ENCODE measurements at regions not wholly inside any gene's neighbourhood (a gene's known extent, or its start where the extent isn't known, plus 50 kb on each side); places are given as distances from the start of the nearest gene placed in this dataset.

DNA sequence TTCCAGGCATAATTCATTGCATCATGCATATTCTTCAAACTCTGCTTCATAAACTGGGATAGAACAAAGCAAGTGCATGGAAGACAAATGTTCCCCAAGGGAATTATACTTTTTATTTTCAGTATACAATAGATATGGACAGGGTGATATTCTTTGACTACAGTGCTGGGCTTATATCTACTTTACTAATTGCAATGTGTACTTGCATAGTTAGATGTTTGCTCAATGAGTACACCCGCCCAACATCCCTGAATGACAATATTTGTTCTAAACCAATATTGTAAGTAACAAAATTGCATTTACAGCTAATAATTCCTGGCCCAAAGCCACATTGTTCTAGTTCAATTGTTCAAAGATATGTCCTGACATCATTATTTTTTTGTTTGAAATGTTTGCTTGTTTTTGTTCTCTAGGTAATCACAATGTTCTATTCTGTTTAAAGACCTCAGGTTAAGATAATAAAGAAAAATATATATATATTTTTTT lies 171.4 kb downstream of the PTN start:
- DNase-seq = no peak

DNA sequence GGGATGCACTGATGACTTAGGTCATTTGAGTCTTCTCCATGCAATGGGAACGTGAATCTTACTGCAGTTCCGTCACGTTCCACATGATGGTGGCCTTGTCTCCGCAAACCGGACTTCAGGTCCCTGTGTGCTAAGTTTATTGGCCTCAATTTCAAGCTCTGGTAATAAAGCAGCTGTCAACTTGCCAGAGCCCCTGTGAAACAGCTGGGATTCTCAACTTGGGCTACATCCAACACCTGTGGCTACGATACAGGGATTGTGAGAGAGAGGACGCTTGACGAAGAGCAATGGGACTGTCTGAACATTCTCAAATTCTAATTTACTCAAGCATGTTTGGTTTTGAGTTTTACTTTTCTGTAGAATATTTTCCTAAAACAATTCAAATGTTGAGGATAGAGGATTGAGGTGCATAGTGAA lies 174.2 kb downstream of the PTN start:
- peak; percentile 53 for DNase-seq

DNA sequence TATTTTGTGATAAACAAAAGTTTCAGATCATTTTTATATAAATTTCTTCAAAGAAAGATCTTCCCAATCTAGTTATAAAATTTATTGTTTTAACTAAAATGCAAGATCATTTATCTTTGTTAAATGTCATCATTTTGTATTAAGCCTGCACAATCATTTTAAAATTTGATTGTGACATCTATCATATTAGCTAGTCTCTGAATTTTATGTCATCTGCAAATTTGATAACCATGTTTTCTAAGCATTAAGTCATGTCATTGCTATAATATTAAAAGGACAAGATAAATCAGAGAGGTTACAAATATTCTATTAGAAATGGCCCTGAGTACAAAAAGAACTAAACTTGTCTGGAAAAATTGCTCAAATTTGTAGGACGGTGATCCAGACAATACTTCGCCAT lies 175.9 kb downstream of the PTN start:
- DNase-seq = no peak

DNA sequence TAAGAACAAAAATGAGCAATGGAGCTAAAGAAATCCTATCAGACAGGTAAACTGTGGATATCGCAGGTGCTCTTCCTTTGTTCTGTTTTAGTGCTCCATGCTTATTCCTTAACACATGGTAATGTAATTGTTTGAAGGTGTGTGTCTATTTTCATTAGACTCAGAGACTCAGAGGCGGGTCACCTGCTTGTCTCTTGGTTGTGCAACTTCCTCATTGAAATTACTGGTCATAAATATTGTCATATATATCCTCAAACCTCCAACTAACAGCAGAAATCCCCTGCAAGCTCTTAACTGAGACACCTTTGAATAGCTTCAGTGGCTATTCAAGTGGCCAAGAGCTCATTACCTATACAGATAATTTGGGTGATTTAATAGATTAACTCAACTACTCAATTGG lies 177.2 kb downstream of the PTN start:
- no peak for DNase-seq

DNA sequence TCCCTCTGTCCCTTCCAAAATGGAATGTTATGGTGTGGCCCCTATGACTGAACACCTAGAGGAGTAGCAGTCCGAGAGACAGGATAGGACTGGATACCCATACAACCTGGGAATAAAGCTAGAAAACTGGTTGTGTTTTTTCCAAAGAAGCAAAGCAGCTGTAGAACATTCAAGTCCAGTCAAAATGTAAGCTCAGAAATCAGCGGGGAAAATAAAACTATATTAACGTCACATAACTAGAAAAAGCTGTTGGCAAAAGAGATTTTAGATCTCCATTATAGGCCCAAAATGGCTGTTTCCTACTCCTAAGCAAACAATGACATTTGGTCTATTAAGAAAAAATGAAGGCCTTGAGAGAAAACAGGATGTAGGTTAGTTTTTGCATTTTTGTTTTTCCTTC lies 177.7 kb downstream of the PTN start:
- no peak for DNase-seq

- DNase-seq = no peak
Measured at GRCh38 chr7:137165241-137165640, 178.3 kb downstream of the PTN start.

- no peak for DNase-seq
Measured at GRCh38 chr7:137164251-137164650, 179.3 kb downstream of the PTN start.

DNA sequence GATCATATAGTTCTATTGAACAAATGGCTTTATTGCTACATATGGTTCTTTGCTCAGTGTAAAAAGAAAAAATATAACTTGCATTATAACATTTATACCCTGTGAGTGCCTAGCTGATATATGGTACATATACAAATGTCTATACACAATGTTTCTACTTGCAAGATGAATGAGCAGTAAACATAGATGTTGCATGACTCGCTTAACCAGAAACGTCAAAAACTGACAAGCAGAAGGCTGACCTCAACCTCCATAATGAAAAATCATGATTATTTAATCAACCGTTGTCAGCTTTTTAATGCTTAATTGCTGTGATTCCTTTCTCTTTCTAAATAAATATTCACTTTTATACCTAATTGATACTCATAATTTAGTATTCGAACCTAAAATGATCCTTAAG lies 183.3 kb downstream of the PTN start:
- DNase-seq = no peak

DNA sequence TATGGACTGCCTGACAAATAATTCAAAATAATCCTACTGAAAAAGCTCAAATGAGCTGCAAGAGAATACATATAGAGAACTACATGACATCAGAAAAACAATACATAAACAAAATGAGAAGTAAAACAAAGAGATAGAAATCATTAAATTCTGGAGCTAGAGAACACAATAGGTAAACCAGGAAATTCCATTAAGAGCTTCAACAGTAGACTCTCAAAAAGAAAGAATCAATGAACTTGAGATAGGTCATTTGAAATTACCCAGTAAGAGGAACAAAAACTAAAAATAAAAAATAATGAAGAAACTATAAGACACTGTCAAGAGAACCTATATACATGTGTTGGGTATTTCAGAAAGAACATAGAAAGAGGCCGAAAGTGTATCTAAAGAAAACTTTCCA lies 186.3 kb downstream of the PTN start:
- no peak for DNase-seq

DNA sequence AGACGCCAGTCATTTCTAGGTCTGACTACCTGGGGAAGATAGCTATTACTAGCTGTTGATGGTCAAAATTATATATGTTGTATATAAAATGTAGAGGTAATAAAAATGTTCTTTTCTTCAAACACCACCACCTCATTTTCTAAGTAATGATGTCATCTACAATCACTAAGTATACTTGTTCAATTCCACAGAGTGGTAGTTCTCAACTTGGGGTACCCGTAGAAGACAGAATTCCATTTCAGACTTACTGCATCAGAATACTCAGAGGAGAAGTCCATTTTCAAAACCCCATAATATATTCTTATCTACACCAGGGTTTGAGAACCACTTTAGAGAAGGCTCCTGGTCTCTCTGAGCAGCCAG lies 191.9 kb downstream of the PTN start:
- no peak for DNase-seq

DNA sequence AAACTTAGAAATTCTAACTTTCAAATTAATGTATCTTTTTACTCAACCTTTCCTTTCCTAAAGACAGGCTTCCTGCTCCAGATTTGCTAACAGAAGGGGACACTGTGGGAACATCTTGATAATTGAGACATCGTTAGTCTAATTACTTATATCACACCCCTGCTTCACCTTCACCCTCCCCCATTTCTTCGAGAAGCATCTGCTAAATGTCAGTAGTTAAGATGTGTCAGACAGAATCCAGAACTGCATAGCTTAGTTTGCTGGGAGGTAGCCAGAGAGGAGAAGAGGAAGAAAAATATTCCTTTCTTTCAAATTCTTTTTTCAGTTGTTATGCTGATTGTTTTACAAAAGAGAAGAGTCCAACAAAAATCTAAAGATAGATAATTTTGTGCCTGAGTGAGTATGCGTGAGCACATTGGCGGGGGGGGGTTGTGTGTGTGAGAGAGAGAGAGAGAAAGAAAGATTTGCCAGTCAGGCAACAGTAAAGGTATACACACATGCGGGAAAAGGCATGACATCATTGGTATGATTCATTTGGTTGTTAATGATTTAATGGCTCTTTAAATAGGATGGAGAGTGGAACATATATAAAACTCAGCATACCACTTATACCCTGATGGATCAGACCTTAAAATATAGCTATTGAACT lies 192.4 kb downstream of the PTN start:
- DNase-seq = no peak

DNA sequence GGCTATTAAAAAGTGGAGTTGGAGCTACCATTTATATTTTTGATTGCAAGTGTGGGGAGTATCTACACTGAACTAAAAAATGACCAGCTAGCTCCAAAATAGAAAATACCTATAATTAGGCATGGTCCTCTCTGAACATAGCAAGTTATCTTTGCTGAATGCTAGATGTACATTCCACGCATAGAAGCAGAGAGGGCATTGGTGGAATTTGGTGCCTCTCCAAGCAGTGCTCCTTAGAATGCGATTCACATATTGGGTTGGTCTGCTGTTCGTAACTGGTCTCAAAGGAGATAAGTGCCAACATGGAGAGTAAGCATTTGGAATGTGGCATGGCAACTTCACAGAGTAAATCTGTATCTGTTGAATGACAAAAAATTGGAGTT lies 196.2 kb downstream of the PTN start:
- no peak for DNase-seq

GRCh38 chr7:137146552-137147337 lies 196.8 kb downstream of the PTN start:
- no peak for DNase-seq

- DNase-seq = no peak
Measured at GRCh38 chr7:137146012-137146455, 197.5 kb downstream of the PTN start.

DNA sequence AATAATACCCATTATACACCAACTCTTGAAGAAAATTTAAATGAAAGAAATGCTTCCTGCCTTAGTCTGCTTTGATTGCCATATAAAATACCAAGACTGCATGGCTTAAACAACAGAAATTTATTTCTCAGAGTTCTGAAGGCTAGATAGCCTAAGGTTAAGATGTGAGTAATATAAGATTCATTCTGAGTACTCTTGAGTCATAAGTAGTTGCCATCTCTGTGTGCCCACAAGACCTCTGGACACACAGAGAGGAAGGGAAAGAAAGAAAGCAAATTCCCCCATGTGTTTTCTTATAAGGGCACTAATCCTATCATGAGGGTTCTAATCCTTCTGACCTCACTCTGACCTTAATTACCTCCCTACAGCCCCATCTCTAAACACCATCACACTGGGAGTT lies 201.2 kb downstream of the PTN start:
- DNase-seq = no peak

DNA sequence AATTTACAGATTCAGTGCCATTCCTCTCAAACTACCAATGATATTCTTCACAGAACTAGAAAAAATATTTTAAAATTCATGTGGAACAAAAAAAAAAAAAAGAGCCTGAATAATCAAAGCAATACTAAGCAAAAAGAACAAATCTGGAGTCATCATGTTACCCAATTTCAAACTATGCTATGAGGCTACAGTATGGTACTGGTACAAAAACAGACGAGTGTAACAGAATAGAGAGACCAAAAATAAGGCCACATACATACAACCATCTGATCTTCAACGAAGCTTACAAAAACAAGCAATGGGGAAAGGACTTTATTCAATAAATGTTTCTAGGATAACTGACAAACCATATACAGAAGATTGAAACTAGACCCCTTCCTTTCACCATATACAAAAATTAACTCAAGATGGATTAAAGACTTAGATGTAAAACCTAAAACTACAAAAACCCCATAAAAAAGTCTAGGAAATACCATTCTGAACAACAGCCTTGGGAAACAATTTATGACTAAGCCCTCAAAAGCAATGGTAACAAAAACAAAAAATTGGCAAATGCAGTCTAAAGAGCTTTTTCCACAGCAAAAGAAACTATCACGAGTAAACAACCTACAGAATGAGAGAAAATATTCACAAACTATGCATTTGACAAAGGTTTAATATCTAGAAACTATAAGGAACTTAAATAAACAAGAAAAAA lies 207.7 kb downstream of the PTN start:
- DNase-seq = no peak

GRCh38 chr7:137130751-137131158 lies 212.8 kb downstream of the PTN start:
- DNase-seq = no peak

DNA sequence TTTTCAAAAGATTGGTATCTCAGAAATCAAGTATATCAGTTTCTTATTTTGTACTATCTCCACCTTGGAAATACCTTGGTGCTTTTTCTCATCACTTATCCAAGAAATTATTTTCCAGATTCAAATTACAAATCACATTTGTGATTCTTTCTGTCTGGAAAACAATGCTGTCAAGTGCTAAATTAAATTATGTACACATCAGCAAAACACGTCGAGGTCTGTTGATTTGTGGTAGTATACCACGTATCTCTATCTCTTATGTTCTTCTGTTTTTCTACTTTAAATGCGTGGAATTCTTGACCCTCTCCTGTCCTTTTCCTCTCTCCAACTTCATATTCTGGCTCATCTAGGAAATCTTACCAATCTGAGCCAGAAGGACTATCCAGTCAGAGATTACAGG lies 214.5 kb downstream of the PTN start:
- no peak for DNase-seq

DNA sequence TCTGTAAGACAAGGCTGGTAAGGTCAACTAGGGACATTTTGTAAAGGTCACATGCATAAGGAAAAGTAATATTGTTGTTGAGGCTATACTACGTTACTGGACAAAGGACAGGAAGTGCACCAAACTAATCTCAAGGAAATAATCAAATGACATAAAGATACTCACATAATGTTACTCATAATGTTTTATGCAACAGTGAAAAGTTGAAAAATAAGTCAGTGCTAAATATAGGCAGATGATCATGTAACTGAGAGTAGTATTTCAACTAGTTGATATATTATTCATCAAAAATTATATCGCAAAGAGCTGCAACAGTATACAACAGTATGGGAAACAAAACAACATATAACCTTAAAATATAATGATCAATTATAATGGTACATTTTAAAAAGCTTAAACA lies 215.7 kb downstream of the PTN start:
- no peak for DNase-seq

GRCh38 chr7:137127058-137127457 lies 216.5 kb downstream of the PTN start:
- DNase-seq = no peak

- no peak for DNase-seq
Measured at GRCh38 chr7:137122145-137122544, 221.4 kb downstream of the PTN start.

DNA sequence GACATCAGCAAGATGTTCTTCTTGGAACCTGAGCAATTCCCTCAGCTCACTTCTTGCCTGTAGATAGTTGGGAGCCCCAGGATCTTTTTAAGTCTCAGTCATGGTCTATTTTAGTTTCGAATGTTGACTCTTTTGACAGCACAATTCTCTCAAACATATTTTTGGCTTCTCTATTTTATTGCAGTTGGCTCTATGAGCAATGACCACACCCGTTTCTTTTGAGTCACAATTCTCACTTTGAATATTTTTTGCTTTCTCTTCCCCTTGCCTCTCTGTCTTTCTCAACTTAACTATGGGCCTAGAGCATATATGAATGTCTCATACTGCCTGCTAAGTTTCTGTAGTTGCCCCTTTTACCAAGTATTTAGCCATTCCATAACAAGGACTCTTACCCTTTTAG lies 222.8 kb downstream of the PTN start:
- DNase-seq = no peak

- DNase-seq = no peak
Measured at GRCh38 chr7:137110535-137110934, 233.0 kb downstream of the PTN start.

- DNase-seq = no peak
Measured at GRCh38 chr7:137110091-137110509, 233.4 kb downstream of the PTN start.
